ENCODE measurements at regions not wholly inside any gene's neighbourhood (a gene's known extent, or its start where the extent isn't known, plus 50 kb on each side); places are given as distances from the start of the nearest gene placed in this dataset.

GRCh38 chr2:195606179-195606578 is 50.8 kb upstream of the SLC39A10 start:
- TF ChIP-seq EZH2 (IDR thresholded peaks at IDR 0.05; ENCODE audit: borderline replicate concordance, insufficient read depth, low read depth, low read length, poor library complexity, severe bottlenecking), result no peak
- no peak for TF ChIP-seq CTCF (IDR thresholded peaks at IDR 0.05)

All from B cell (primary cell).